ENCODE measurements at regions not wholly inside any gene's neighbourhood (a gene's known extent, or its start where the extent isn't known, plus 50 kb on each side); places are given as distances from the start of the nearest gene placed in this dataset.

GRCh38 chr4:178789279-178789678 lies 1347.0 kb upstream of the AGA start:
- DNase-seq: no peak
- H3K9me3 Mint-ChIP-seq: peaks cover 11% of the 10 kb centered on the region
- H3K36me3 Mint-ChIP-seq (ENCODE audit: low read depth): no peaks in the 10 kb centered on the region
- H3K27ac Mint-ChIP-seq: no peak overlapping the region
- H3K4me3 Mint-ChIP-seq: no peak overlapping the region
- H3K4me1 Mint-ChIP-seq (ENCODE audit: low read depth): no peaks in the 10 kb centered on the region
- no peaks in the 10 kb centered on the region for H3K27me3 Mint-ChIP-seq

GRCh38 chr4:178799204-178799603 lies 1357.0 kb upstream of the AGA start:
- H3K27me3 Mint-ChIP-seq: no peaks in the 10 kb centered on the region
- DNase-seq: no peak
- H3K4me3 Mint-ChIP-seq: no peak overlapping the region
- H3K27ac Mint-ChIP-seq: no peak overlapping the region
- H3K36me3 Mint-ChIP-seq (ENCODE audit: low read depth): no peaks in the 10 kb centered on the region
- peaks cover 16% of the 10 kb centered on the region for H3K9me3 Mint-ChIP-seq
- H3K4me1 Mint-ChIP-seq (ENCODE audit: low read depth): no peaks in the 10 kb centered on the region

DNA sequence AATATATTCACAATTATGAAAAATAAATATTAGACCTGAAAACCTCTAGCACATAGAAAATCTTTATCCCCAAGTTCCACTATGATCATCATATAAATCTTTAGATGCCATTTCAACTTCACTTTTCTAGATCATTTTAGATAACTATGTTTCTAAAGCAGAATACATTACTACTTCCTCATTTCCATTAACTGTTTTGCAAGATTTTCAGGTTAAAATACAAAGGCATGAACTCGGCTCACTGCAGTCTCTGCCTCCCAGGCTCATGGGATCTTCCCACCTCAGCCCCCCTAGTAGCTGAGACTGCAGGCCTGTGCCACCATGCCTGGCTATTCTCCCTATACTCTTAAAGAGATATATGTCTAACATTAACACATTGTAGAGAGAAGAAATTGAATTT lies 1365.9 kb upstream of the AGA start:
- Mint-ChIP-seq H3K27ac (no peak overlapping the region), H3K27me3 (no peaks in the 10 kb centered on the region), H3K4me3 (no peak overlapping the region), H3K9me3 (no peaks in the 10 kb centered on the region), H3K36me3 (ENCODE audit: low read depth) (no peaks in the 10 kb centered on the region), H3K4me1 (ENCODE audit: low read depth) (no peaks in the 10 kb centered on the region)
- DNase-seq: no peak

DNA sequence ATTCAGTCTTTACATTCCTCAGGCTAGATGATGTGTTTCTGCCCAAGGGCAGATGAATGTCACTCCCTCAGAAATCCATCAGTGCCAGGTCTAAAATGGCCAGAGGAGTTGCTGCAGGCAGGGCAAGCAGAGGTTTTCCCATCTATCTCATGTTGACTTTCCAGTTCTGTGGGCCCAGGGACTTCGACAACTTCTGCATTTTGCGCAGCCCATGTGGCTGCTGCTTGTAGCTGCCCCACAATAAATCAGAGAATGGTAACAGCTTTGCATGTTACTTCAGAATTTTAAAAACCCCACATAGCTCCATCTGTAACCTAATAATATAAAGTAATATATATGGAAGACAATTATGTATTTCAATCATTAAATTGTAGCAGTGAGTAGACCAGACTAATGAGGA lies 1367.7 kb upstream of the AGA start:
- no peak overlapping the region for H3K4me3 Mint-ChIP-seq
- no peaks in the 10 kb centered on the region for H3K9me3 Mint-ChIP-seq
- H3K27me3 Mint-ChIP-seq: no peaks in the 10 kb centered on the region
- no peaks in the 10 kb centered on the region for H3K4me1 Mint-ChIP-seq (ENCODE audit: low read depth)
- DNase-seq: no peak
- no peaks in the 10 kb centered on the region for H3K36me3 Mint-ChIP-seq (ENCODE audit: low read depth)
- no peak overlapping the region for H3K27ac Mint-ChIP-seq

DNA sequence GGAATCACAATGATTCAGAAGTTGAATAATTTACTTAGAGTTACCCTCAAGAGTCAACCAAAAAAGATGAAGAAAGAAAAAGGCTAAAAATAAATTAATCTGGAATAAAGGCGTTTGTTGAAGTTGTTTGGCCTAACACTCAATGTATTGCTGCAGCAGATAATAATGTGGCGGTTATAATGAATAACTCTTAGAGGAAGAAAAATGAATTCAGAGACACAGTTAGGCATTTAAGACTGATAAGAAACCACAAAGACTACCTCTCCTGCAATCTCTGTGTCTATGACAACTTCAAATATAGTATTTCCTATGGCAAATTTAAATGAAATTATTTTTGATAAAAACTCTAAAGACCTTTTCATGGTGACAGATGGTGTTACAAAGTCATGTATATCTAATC lies 1369.1 kb upstream of the AGA start:
- DNase-seq: no peak
- Mint-ChIP-seq H3K27ac (no peak overlapping the region), H3K4me1 (ENCODE audit: low read depth) (no peaks in the 10 kb centered on the region), H3K9me3 (peaks cover 3% of the 10 kb centered on the region), H3K4me3 (no peak overlapping the region), H3K27me3 (no peaks in the 10 kb centered on the region), H3K36me3 (ENCODE audit: low read depth) (no peaks in the 10 kb centered on the region)

DNA sequence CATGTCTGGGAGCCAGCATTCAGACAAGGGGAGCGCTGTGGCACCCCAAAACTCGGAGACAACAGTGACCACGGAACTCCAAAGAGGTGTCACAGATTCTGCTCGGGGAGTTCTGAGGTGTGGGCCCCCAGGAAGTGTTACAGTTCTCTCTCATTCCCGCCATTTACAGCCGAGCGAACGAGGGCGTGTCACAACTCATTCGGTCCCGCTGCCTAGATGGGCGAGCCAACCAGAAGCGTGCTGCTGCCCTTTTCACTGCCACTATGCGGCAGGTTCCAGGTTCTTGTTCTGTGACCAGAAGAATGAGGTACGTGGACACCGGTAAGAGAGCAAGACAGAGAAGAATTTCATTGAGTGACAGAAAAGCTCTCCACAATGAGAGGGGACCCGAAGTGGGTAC lies 1370.6 kb upstream of the AGA start:
- Mint-ChIP-seq H3K27me3 (no peaks in the 10 kb centered on the region), H3K9me3 (peaks cover 6% of the 10 kb centered on the region), H3K27ac (no peak overlapping the region), H3K36me3 (ENCODE audit: low read depth) (no peaks in the 10 kb centered on the region), H3K4me1 (ENCODE audit: low read depth) (no peaks in the 10 kb centered on the region), H3K4me3 (no peak overlapping the region)
- no peak for DNase-seq

DNA sequence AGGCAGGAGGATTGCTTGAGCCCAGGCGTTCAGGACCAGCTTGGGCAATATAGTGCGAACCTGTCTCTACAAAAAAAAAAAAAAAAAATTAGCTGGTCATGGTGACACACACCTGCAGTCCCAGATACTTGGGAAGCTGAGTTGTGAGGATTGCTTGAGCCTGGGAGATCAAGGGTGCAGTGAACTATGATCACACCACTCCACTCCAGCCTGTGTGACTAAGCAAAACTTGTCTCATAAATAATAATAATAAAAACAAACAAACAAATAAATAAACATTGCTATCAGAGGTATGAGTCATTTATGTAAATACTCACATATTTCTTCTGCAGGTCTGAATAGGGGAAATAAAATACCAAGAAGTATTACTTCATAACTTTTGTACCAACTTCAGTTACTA lies 1372.7 kb upstream of the AGA start:
- H3K4me1 Mint-ChIP-seq (ENCODE audit: low read depth): no peaks in the 10 kb centered on the region
- H3K4me3 Mint-ChIP-seq: no peak overlapping the region
- no peak for DNase-seq
- no peak overlapping the region for H3K27ac Mint-ChIP-seq
- peaks cover 6% of the 10 kb centered on the region for H3K9me3 Mint-ChIP-seq
- no peaks in the 10 kb centered on the region for H3K36me3 Mint-ChIP-seq (ENCODE audit: low read depth)
- no peaks in the 10 kb centered on the region for H3K27me3 Mint-ChIP-seq

DNA sequence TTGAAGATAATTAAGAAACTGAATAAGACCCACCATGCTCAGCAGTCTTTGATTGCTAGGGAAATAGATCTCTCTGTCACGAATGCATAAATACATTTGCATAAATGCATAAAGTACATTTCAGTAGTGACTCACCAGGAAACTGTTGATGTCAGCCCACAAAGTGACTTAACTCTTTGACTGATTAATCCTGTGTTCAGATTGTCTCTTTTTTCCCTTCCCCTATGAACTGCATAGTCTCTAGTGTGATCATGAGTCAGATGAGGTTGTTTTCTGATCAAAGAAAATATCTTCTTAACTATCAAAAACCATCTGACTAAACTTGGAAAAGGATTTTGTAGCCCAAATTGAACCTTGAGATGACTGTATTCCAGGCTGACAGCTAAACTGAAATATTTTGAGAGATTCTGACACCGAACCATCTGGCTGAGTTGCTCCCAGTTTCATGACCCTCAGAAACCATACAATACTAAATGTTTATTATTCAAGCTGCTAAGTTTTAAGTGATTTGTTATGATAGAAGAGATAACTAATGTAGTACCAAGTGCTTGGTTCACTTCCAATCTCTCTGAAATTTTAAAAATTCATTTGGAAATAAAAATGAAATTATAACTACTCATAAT lies 1381.5 kb upstream of the AGA start:
- DNase-seq: no peak
- peaks cover 8% of the 10 kb centered on the region for H3K9me3 Mint-ChIP-seq
- H3K27ac Mint-ChIP-seq: no peak overlapping the region
- no peak overlapping the region for H3K4me3 Mint-ChIP-seq
- no peaks in the 10 kb centered on the region for H3K36me3 Mint-ChIP-seq (ENCODE audit: low read depth)
- no peaks in the 10 kb centered on the region for H3K27me3 Mint-ChIP-seq
- no peaks in the 10 kb centered on the region for H3K4me1 Mint-ChIP-seq (ENCODE audit: low read depth)

GRCh38 chr4:178836865-178837264 lies 1394.6 kb upstream of the AGA start:
- DNase-seq: no peak
- Mint-ChIP-seq H3K36me3 (ENCODE audit: low read depth) (no peaks in the 10 kb centered on the region), H3K27ac (no peak overlapping the region), H3K9me3 (peaks cover 4% of the 10 kb centered on the region), H3K4me3 (no peak overlapping the region), H3K27me3 (no peaks in the 10 kb centered on the region), H3K4me1 (ENCODE audit: low read depth) (no peaks in the 10 kb centered on the region)

GRCh38 chr4:178838776-178839175 lies 1396.5 kb upstream of the AGA start:
- Mint-ChIP-seq H3K4me1 (ENCODE audit: low read depth) (no peaks in the 10 kb centered on the region), H3K9me3 (peaks cover 4% of the 10 kb centered on the region), H3K4me3 (no peak overlapping the region), H3K27me3 (no peaks in the 10 kb centered on the region), H3K27ac (no peak overlapping the region), H3K36me3 (ENCODE audit: low read depth) (no peaks in the 10 kb centered on the region)
- no peak for DNase-seq

DNA sequence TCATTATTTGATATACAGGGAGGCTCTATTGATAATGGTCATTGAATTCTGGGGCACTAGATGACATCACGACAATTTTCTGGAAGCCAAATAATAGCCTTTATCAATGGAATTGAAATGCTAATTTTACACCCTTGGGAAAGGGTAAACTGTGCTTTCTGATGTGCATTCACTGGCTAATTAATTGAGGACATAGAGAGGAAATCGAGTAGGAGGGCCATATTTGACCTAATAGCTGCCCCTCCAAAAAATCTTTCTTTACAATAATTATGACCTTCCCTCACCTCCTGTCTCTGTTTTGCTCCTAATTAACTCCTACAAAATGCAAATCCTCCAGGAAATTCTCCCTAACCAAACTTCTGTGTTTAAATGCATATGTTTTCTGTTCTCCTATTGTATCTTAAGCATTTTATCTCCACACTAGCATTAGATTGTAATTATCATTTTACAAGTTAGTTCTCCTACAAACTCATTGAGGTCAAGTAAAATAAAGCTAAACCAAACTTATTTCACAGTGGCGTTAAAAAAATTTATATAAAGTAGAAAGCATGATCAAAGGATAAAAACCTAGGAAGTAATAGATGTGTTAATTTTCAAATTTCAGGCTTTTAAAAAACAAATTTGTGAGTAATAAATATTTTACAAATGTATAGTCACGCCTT lies 1414.0 kb upstream of the AGA start:
- Mint-ChIP-seq H3K4me1 (ENCODE audit: low read depth) (no peaks in the 10 kb centered on the region), H3K36me3 (ENCODE audit: low read depth) (no peaks in the 10 kb centered on the region)

GRCh38 chr4:178871476-178871875 lies 1429.2 kb upstream of the AGA start:
- DNase-seq: no peak
- Mint-ChIP-seq H3K4me3 (no peak overlapping the region), H3K27ac (no peak overlapping the region), H3K27me3 (no peaks in the 10 kb centered on the region), H3K4me1 (ENCODE audit: low read depth) (no peaks in the 10 kb centered on the region), H3K36me3 (ENCODE audit: low read depth) (no peaks in the 10 kb centered on the region), H3K9me3 (no peaks in the 10 kb centered on the region)

More for the DNA sequence above, 1414.0 kb upstream of the AGA start:
- DNase-seq: no peak
- Mint-ChIP-seq H3K9me3 (peaks cover 2% of the 10 kb centered on the region), H3K27ac (no peak overlapping the region), H3K27me3 (no peaks in the 10 kb centered on the region), H3K4me3 (no peak overlapping the region)

- H3K4me3 Mint-ChIP-seq: no peak overlapping the region
- H3K4me1 Mint-ChIP-seq (ENCODE audit: low read depth): no peaks in the 10 kb centered on the region
- H3K27me3 Mint-ChIP-seq: no peaks in the 10 kb centered on the region
- H3K36me3 Mint-ChIP-seq (ENCODE audit: low read depth): no peaks in the 10 kb centered on the region
- no peak overlapping the region for H3K27ac Mint-ChIP-seq
- H3K9me3 Mint-ChIP-seq: peaks cover 14% of the 10 kb centered on the region
- no peak for DNase-seq
Observed at GRCh38 chr4:178881937-178882336, 1439.7 kb upstream of the AGA start.

DNA sequence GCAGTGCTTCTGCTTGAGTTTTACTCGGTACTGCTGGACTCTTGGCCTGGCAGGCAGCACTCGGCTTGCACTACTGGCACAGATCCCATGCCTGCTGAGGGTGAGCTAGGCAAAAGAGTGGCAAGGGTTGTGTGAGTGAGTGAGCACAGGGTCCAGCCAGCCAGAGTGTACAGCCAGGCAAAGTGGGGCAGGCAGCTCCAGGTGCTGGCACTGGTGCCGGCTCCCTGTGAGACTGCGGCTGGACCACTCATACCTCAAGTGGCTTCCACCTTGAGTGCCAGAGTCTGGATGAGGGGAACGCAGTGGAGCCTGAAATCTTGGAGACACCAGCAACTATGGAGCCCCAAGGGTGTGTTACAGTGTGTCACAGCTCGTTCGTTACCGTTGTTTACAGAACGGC lies 1451.9 kb upstream of the AGA start:
- H3K4me1 Mint-ChIP-seq (ENCODE audit: low read depth): no peaks in the 10 kb centered on the region
- H3K36me3 Mint-ChIP-seq (ENCODE audit: low read depth): no peaks in the 10 kb centered on the region
- H3K27ac Mint-ChIP-seq: no peak overlapping the region
- H3K4me3 Mint-ChIP-seq: no peak overlapping the region
- no peak for DNase-seq
- H3K9me3 Mint-ChIP-seq: peaks cover 6% of the 10 kb centered on the region
- no peaks in the 10 kb centered on the region for H3K27me3 Mint-ChIP-seq

GRCh38 chr4:178899084-178899483 lies 1456.8 kb upstream of the AGA start:
- Mint-ChIP-seq H3K4me3 (no peak overlapping the region), H3K4me1 (ENCODE audit: low read depth) (no peaks in the 10 kb centered on the region), H3K36me3 (ENCODE audit: low read depth) (no peaks in the 10 kb centered on the region), H3K9me3 (peaks cover 3% of the 10 kb centered on the region), H3K27ac (no peak overlapping the region), H3K27me3 (no peaks in the 10 kb centered on the region)
- no peak for DNase-seq

DNA sequence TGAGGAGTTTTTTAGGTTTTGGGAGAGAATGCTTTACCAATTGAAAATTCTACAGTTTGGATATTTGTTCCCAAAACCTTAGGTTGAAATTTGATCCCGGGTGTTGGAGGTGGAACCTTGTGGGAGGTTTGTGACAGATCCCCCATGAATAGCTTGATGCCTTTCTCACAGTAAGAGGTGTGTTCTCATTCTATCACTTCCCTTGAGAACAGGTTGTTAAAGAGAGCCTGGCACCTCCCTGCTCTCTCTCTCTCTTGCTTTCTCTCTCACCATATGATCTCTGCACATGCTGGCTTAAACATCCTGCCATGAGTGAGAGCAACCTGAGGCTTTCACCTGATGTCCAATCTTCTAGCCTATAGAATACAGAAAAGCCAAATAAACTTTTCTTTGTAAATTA lies 1475.5 kb upstream of the AGA start:
- Mint-ChIP-seq H3K4me1 (ENCODE audit: low read depth) (no peaks in the 10 kb centered on the region), H3K27ac (no peak overlapping the region), H3K9me3 (peaks cover 1% of the 10 kb centered on the region), H3K36me3 (ENCODE audit: low read depth) (no peaks in the 10 kb centered on the region), H3K4me3 (no peak overlapping the region), H3K27me3 (no peaks in the 10 kb centered on the region)
- DNase-seq: no peak
